Spleen (tissue), 7 donors: ENCODE measurements at regions not wholly inside any gene's neighbourhood (a gene's known extent, or its start where the extent isn't known, plus 50 kb on each side); places are given as distances from the start of the nearest gene placed in this dataset.

ENCODE experiments used
- POLR2AphosphoS5 ChIP-seq, 3 donors: sonication (generic); formaldehyde crosslinking; IDR thresholded peaks; one replicate each; pipeline ENCODE4 v1.5.1; 2017; ENCODE audit warnings: antibody characterized with exemption in 3 of 3
- TF ChIP-seq, protein P1 (sequence below), 11 experiments: fragments of 200-600 bp in 7 of 11; fragments of 450-650 bp in 4 of 11; sonication (generic) in 4 of 11; IDR thresholded peaks in 8 of 11; conservative IDR thresholded peaks in 3 of 11; 1 replicate in 7 of 11; 2 replicates in 4 of 11; pipeline versions ENCODE4 v1.4.0 to v1.8.0; 2016 to 2021; ENCODE audit warnings: antibody characterized with exemption in 11 of 11, inconsistent platforms in 4 of 11, mild to moderate bottlenecking in 1 of 11
- donor health status: DM: no; HTN: no; CAD: no; lungs with moderate emphysema.
- donor health status: DM: no; HTN: no; CAD: no.
- donor health status: DM: no; HTN: no; CAD: no.

DNA sequence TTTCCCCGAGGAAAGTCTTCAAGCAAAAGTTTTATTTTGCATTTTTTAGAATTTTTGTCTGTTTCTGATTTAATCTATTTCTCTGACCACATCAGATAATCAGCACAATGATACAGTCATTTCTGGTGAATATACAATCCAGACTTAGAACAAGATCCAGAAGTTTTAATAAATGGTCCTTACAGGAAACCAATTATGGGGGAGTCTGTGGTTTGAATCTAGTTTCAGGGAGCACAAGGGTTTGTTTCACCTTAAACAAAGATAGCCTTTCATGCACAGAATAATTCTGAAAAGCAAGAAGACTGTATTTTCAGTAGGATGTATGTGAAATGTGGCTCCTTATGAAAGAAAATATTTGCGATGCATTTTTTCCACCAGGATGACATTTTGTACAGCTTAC is 158.5 kb upstream of the ARSJ start:
- TF ChIP-seq, protein P1, sequence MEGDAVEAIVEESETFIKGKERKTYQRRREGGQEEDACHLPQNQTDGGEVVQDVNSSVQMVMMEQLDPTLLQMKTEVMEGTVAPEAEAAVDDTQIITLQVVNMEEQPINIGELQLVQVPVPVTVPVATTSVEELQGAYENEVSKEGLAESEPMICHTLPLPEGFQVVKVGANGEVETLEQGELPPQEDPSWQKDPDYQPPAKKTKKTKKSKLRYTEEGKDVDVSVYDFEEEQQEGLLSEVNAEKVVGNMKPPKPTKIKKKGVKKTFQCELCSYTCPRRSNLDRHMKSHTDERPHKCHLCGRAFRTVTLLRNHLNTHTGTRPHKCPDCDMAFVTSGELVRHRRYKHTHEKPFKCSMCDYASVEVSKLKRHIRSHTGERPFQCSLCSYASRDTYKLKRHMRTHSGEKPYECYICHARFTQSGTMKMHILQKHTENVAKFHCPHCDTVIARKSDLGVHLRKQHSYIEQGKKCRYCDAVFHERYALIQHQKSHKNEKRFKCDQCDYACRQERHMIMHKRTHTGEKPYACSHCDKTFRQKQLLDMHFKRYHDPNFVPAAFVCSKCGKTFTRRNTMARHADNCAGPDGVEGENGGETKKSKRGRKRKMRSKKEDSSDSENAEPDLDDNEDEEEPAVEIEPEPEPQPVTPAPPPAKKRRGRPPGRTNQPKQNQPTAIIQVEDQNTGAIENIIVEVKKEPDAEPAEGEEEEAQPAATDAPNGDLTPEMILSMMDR (IDR thresholded peaks at IDR 0.05 in 8 of 11, conservative IDR thresholded peaks at IDR 0.05 in 3 of 11), result no peak
- no peak for TF ChIP-seq POLR2AphosphoS5 (IDR thresholded peaks at IDR 0.05)
